Memory B cell (primary cell): ENCODE measurements at regions not wholly inside any gene's neighbourhood (a gene's known extent, or its start where the extent isn't known, plus 50 kb on each side); places are given as distances from the start of the nearest gene placed in this dataset.

Experiments
- ATAC-seq: fragments of 150-1000 bp; cut with Tn5 transposase; 2 replicates; pipeline ENCODE4 v1.10.0; 2021; ENCODE audit warnings: low read depth, mild to moderate bottlenecking, moderate library complexity
- DNase-seq, 2 donors: peaks; one replicate each; pipeline ENCODE4 v3.0.0; 2022; ENCODE audit warnings: low spot score in 2 of 2
- H3K27ac Mint-ChIP-seq: one replicate; pipeline ENCODE4 v1.8.0; 2022; ENCODE audit warnings: mild to moderate bottlenecking, moderate library complexity, mixed read lengths
- H3K27me3 Mint-ChIP-seq: one replicate; pipeline ENCODE4 v1.8.0; 2022; ENCODE audit warnings: mixed read lengths
- H3K36me3 Mint-ChIP-seq: one replicate; pipeline ENCODE4 v1.8.0; 2022; ENCODE audit warnings: mild to moderate bottlenecking, mixed read lengths
- H3K4me1 Mint-ChIP-seq: one replicate; pipeline ENCODE4 v1.8.0; 2022; ENCODE audit warnings: mixed read lengths
- H3K4me3 Mint-ChIP-seq: one replicate; pipeline ENCODE4 v1.8.0; 2022; ENCODE audit warnings: mild to moderate bottlenecking, moderate library complexity, mixed read lengths
- H3K9me3 Mint-ChIP-seq: one replicate; pipeline ENCODE4 v1.8.0; 2022; ENCODE audit warnings: mixed read lengths

DNA sequence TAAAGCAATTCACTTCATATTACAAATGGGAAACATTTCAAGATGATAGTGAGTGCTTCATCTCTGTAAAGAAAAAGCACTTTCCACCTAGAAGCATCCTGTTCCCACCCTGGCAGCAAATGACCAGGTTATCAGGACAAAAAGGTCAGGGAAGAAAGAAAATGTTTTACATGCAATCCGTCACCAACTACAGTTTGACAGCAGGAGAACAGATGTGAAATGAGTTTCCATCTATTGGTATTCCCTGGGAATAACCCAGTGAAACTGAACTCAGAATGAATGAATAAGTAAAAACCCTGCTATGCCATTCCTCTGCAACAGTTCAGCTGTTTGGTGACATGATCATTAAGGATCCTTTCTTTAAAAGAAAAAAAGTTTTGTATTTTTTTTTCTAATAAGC is 67.6 kb downstream of the HTR1A start:
- Mint-ChIP-seq H3K36me3 (no peaks in the 10 kb centered on the region), H3K4me3 (no peak overlapping the region), H3K27ac (no peak overlapping the region), H3K9me3 (peaks cover 1% of the 10 kb centered on the region), H3K4me1 (no peaks in the 10 kb centered on the region), H3K27me3 (no peaks in the 10 kb centered on the region)
- ATAC-seq (no peak), DNase-seq (no peak)

DNA sequence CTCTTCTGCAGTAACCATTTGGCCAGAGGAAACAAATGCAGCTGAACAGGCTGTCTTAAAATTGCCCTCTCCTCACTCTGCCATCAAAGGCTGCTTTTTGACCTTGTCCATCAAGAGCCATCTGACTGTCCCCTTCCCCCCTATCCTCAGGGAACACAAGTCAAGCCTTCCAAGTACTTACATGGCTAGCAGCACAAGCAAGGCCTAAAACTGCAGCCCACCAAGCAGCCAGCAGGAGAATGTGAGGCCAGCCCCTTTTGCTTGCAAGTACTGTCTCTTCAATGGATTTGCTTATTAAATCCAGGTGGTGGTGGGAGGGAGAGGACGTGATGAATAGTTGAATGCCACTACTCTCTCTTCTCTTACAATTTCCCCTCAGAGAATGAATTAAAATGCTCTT is 83.5 kb downstream of the HTR1A start:
- H3K36me3 Mint-ChIP-seq = no peaks in the 10 kb centered on the region
- no peak overlapping the region for H3K27ac Mint-ChIP-seq
- H3K27me3 Mint-ChIP-seq = no peaks in the 10 kb centered on the region
- peaks cover 3% of the 10 kb centered on the region for H3K9me3 Mint-ChIP-seq
- ATAC-seq (no peak), DNase-seq (no peak)
- no peak overlapping the region for H3K4me3 Mint-ChIP-seq
- H3K4me1 Mint-ChIP-seq = no peaks in the 10 kb centered on the region

DNA sequence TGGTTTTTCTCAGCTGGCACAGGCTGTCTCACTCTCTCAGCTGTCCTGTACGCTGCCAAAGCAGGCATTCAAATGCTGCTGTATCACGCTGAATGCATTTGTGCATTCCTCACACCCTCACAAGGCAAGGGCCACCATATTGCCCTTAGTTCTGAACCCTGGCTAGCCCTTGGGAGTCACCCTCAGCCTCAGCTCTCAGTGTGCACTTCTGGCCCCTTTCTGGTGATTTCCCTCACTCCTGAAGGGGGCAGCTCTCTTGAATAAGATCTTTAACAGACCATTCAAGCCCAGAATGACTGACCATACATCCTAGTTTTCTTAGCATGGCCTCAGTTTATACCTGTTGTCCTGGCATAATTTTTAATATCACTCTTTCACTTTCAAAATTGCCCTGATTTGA is 84.3 kb downstream of the HTR1A start:
- H3K4me1 Mint-ChIP-seq = no peaks in the 10 kb centered on the region
- no peaks in the 10 kb centered on the region for H3K36me3 Mint-ChIP-seq
- peaks cover 3% of the 10 kb centered on the region for H3K9me3 Mint-ChIP-seq
- H3K4me3 Mint-ChIP-seq = no peak overlapping the region
- H3K27ac Mint-ChIP-seq = no peak overlapping the region
- DNase-seq (no peak), ATAC-seq (no peak)
- H3K27me3 Mint-ChIP-seq = no peaks in the 10 kb centered on the region

DNA sequence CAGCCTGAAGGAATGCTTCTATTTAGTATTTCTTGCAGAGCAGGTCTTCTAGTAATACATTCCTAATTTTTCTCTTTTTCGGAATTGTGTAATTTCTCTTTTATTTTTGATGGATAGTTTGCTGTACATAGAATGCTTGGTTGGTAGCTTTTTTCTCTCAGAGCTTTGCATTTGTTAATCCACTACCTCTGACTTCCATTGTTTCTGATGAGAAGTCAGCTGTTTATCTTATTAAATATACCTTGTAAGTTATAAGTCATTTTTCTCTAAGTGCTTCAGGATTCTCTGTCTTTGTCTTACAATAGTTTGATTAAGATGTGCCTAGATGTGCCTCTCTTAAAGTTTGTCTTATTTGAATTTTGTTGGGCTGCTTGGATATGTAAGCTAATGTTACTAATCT is 101.9 kb downstream of the HTR1A start:
- no peaks in the 10 kb centered on the region for H3K36me3 Mint-ChIP-seq
- H3K27me3 Mint-ChIP-seq = no peaks in the 10 kb centered on the region
- H3K27ac Mint-ChIP-seq = no peak overlapping the region
- no peak overlapping the region for H3K4me3 Mint-ChIP-seq
- H3K4me1 Mint-ChIP-seq = no peaks in the 10 kb centered on the region
- peaks cover 10% of the 10 kb centered on the region for H3K9me3 Mint-ChIP-seq
- DNase-seq (no peak), ATAC-seq (no peak)

DNA sequence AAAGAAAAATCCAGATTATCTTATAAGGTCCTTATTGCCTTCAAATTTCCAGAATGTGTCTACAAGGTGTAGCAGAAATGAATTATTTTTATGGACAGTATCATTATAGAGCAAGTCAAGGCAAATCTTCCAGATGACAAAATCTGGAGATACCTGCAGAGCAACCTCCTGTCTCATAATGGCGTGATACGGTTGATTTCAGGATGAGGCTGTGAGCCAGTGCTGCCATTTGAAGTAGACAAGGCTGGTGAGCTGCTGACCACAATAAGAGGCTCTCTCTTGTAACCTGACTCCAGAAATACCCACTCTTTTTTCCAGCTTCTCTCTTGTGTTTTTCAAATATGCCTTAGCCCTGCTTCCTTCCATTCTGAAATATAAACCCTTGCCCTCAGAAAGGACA is 108.2 kb downstream of the HTR1A start:
- Mint-ChIP-seq H3K4me3 (no peak overlapping the region), H3K27me3 (no peaks in the 10 kb centered on the region), H3K4me1 (no peaks in the 10 kb centered on the region), H3K27ac (no peak overlapping the region), H3K9me3 (peaks cover 9% of the 10 kb centered on the region), H3K36me3 (no peaks in the 10 kb centered on the region)
- DNase-seq = no peak
- ATAC-seq = no peak

DNA sequence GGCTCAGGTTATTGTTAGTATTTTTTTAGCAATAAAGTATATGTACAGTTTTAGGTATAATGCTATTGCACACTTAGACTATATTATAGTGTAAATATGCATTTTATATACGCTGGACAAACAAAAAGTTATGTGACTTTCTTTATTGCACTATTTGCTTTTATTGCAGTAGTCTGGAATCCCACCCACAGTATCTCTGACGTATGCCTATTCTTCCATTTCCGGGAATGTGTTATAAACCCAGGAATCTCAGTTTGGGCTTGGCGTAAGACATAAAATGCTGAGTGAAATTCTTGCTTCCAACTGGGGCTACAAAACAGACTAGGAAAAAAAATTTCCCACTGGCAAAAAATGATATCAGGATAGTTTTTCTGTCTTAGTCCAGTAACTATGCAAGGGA is 119.1 kb downstream of the HTR1A start:
- H3K27me3 Mint-ChIP-seq = no peaks in the 10 kb centered on the region

DNA sequence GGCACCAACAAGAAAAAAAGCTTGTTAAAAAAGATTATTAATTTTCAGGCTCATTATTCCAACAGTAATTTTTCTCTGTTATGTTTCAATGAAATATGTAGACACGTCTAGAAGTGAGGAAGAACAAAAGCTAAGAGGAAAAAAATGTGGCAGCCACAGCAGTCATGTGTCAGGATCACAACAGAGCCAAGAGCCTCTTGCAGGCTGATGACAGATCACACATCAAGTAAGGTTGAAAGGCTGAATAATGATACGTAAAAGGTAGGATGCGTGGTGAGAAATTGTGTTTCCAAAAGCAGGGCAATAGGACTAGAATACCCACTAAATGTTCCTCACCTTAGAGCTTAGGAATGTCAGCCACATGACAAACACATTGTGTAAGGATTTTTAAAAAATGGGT is 124.8 kb downstream of the HTR1A start:
- no peak overlapping the region for H3K27ac Mint-ChIP-seq
- no peak for ATAC-seq

More for the DNA sequence above, 119.1 kb downstream of the HTR1A start:
- ATAC-seq = no peak
- H3K9me3 Mint-ChIP-seq = peaks cover 2% of the 10 kb centered on the region
- no peaks in the 10 kb centered on the region for H3K4me1 Mint-ChIP-seq
- no peaks in the 10 kb centered on the region for H3K36me3 Mint-ChIP-seq
- no peak overlapping the region for H3K27ac Mint-ChIP-seq
- DNase-seq = no peak
- H3K4me3 Mint-ChIP-seq = no peak overlapping the region

DNA sequence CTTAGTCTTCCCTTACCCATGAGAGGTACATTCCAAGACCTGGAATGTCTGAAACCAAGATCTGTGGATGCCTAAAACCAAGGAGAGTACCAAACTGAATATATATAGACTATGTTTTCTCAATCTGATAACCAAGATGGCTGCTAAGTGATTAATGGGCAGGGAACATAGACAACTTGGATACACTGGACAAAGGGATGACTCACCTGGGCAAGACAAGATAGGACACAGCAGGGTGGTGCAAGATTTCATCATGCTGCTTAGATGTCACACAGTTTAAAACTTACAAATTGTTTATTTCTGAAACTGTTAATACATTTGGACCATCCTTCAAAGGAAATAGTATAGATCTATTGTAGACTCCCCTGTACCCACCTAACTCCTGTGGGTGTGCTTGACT is 130.9 kb downstream of the HTR1A start:
- no peaks in the 10 kb centered on the region for H3K4me1 Mint-ChIP-seq
- DNase-seq = no peak
- H3K27ac Mint-ChIP-seq = no peak overlapping the region

More for the DNA sequence above, 124.8 kb downstream of the HTR1A start:
- Mint-ChIP-seq H3K9me3 (peaks cover 3% of the 10 kb centered on the region), H3K4me3 (no peak overlapping the region), H3K4me1 (no peaks in the 10 kb centered on the region), H3K27me3 (no peaks in the 10 kb centered on the region), H3K36me3 (no peaks in the 10 kb centered on the region)
- no peak for DNase-seq

DNA sequence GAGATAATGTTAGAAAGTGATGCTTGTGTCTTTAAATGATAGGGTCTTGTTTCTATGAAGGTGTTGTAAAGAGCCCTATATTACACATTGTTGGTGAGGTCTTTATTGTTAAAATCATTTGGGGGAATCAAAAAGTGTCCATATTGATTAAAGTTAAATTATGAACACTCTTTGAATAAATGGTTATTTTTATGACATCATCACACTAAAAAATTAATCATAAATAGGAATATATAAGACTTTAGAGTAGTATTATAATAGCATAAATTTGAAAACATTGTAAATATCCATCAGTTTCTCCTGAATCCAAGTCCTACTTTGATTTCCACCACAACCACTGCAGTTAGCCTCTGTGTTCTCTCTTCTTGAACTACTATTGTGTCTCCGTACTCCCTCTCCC is 136.3 kb downstream of the HTR1A start:
- Mint-ChIP-seq H3K27me3 (no peaks in the 10 kb centered on the region), H3K27ac (no peak overlapping the region), H3K9me3 (peaks cover 8% of the 10 kb centered on the region), H3K4me1 (no peaks in the 10 kb centered on the region), H3K36me3 (no peaks in the 10 kb centered on the region), H3K4me3 (no peak overlapping the region)
- no peak for DNase-seq
- ATAC-seq = no peak

More for the DNA sequence above, 130.9 kb downstream of the HTR1A start:
- H3K9me3 Mint-ChIP-seq = peaks cover 3% of the 10 kb centered on the region
- no peak overlapping the region for H3K4me3 Mint-ChIP-seq
- H3K36me3 Mint-ChIP-seq = no peaks in the 10 kb centered on the region
- no peaks in the 10 kb centered on the region for H3K27me3 Mint-ChIP-seq
- no peak for ATAC-seq

DNA sequence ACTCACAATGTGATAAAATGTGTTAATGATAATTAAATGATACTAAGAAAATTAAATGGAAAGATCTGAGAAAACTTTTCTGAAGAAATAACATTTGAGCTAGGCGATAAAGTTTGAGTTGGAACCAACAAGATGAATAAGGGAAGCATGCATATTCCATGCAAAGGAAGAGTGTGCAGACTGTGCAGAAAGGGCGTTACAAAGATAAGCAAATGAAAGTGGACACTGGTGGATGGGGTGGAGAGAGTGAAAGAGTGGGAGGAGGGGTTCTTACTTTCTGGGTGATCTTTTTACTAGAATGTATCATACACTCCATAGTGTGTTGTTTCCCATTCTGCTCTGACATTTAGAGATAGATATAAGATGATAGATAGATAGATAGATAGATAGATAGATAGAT is 138.7 kb downstream of the HTR1A start:
- no peak for ATAC-seq
- Mint-ChIP-seq H3K27me3 (no peaks in the 10 kb centered on the region), H3K4me3 (no peak overlapping the region), H3K4me1 (no peaks in the 10 kb centered on the region), H3K9me3 (peaks cover 8% of the 10 kb centered on the region), H3K36me3 (no peaks in the 10 kb centered on the region), H3K27ac (no peak overlapping the region)
- no peak for DNase-seq

DNA sequence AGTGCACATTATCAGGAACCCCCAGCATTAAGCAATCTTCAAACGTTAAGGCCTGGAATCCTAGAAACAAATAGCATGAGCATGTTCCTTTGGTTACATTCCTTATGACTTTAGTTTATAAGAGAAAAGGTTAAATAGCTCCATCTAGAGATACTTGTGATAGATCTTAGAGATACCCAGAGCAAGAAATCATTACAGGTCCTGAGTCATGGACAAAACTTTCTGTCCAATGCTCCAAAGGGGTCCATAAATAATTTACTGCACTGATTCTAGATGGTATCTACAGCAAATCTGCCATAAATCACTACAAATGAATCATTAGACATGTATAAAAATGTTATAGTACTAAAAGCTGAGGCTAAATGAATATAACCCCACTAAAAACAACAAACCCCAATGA is 139.6 kb downstream of the HTR1A start:
- DNase-seq = no peak
- Mint-ChIP-seq H3K27me3 (no peaks in the 10 kb centered on the region), H3K9me3 (peaks cover 5% of the 10 kb centered on the region), H3K27ac (no peak overlapping the region), H3K4me1 (no peaks in the 10 kb centered on the region), H3K4me3 (no peak overlapping the region), H3K36me3 (no peaks in the 10 kb centered on the region)
- no peak for ATAC-seq

DNA sequence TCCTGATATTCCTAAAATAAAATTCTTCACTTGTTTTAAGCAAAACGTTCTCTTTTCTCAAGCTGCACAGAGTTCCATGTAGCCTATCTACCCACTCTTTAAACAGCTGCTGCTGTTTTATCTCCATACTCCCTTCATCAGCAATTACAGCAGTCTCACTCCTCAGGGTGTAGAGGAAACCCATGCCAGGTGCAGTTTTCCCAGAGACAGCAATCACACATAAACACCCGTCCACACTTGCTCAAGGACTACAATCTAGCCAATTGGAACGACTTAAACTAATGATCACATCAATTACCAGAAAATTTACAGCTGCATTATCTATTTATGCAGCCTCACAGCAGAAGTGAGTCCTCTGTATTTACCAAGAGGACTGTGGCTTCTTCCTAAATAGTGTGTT is 141.7 kb downstream of the HTR1A start:
- Mint-ChIP-seq H3K4me3 (no peak overlapping the region), H3K4me1 (no peaks in the 10 kb centered on the region), H3K27ac (no peak overlapping the region), H3K36me3 (no peaks in the 10 kb centered on the region), H3K27me3 (no peaks in the 10 kb centered on the region), H3K9me3 (peaks cover 4% of the 10 kb centered on the region)
- ATAC-seq (no peak), DNase-seq (no peak)

DNA sequence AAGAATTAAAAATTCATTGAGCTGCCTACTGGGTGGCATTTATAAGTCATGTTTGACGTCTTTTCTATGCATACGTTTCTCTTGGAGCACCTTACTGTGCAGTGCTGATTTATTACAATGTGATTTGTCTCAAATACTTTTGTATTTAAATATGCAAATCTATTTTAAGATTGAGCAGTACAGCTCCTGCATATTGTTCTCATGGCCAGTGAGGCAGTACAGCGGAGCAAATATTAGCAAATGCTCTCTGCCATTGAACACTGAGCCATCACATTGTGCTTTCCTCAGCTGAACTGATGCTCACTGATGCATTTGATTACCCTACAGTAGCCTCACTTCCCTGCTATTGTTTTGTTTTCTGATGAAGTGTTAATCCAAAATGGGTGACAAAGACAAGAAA is 149.6 kb downstream of the HTR1A start:
- no peak for DNase-seq
- H3K4me1 Mint-ChIP-seq = no peaks in the 10 kb centered on the region
- H3K36me3 Mint-ChIP-seq = no peaks in the 10 kb centered on the region
- no peak for ATAC-seq
- H3K27me3 Mint-ChIP-seq = no peaks in the 10 kb centered on the region
- peaks cover 8% of the 10 kb centered on the region for H3K9me3 Mint-ChIP-seq
- H3K4me3 Mint-ChIP-seq = no peak overlapping the region
- H3K27ac Mint-ChIP-seq = no peak overlapping the region

DNA sequence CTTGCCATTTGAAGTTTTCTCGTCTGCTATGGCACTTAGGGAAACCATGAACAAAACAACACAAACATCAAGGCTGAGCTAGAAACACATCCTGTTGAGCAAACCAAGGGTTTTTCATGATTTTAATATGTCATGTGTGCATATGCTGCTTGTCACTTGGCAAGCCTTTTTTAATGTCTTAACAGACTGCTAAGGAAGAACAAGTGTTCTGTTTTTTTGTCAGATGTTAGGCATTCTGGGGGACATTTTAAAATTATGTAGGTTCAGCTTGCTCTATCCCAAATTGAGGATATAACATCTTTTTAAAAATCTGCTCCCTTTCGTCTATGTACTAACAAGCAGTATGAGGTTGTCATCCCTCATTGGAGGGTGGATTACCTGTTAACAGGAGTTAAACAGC is 150.3 kb downstream of the HTR1A start:
- Mint-ChIP-seq H3K36me3 (no peaks in the 10 kb centered on the region), H3K27me3 (no peaks in the 10 kb centered on the region), H3K4me1 (no peaks in the 10 kb centered on the region), H3K4me3 (no peak overlapping the region), H3K27ac (no peak overlapping the region), H3K9me3 (peaks cover 8% of the 10 kb centered on the region)
- no peak for ATAC-seq
- DNase-seq = no peak

DNA sequence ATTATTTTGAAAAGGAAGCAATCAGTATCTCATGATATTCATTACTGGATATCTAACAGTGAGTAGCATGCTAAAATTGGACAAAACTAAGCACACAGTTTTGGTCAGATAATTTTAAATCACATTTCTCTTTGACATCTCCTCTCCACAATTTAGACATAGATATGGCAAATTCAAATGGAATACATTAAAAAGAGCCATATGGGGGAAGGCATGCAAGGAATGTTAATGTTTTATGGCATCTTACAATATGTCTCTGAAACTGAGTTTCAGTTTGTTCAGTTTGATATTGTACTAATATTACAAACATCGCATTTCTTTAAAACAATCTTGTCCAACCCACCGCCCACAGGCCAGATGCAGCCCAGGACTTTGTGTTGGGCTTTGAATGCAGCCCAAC is 151.0 kb downstream of the HTR1A start:
- DNase-seq = no peak

DNA sequence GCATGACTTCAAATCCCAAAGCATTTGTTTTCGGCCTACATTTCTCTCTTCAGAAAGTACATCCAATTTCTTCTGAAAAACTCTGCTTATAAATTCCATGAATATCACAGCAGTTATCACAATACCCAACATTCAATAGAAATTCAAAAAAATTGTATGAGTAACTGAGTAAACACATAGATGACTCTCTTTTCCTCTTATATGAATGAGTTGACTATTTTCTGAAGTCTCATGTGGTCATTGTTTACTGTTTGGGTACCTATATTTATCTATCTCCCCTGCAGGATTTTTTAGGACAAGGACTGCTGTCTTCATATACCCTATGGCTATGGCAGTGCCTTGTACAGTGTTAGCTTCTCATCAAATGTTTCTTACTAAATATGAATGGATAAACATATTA is 157.1 kb downstream of the HTR1A start:
- no peak overlapping the region for H3K4me3 Mint-ChIP-seq
- peaks cover 6% of the 10 kb centered on the region for H3K9me3 Mint-ChIP-seq
- no peak for DNase-seq
- no peaks in the 10 kb centered on the region for H3K4me1 Mint-ChIP-seq
- H3K36me3 Mint-ChIP-seq = no peaks in the 10 kb centered on the region
- no peaks in the 10 kb centered on the region for H3K27me3 Mint-ChIP-seq
- no peak overlapping the region for H3K27ac Mint-ChIP-seq
- ATAC-seq = no peak

More for the DNA sequence above, 151.0 kb downstream of the HTR1A start:
- Mint-ChIP-seq H3K27me3 (no peaks in the 10 kb centered on the region), H3K27ac (no peak overlapping the region), H3K9me3 (peaks cover 8% of the 10 kb centered on the region), H3K4me3 (no peak overlapping the region), H3K36me3 (no peaks in the 10 kb centered on the region), H3K4me1 (no peaks in the 10 kb centered on the region)
- ATAC-seq = no peak
